ENCODE measurements at regions not wholly inside any gene's neighbourhood (a gene's known extent, or its start where the extent isn't known, plus 50 kb on each side); places are given as distances from the start of the nearest gene placed in this dataset.

GRCh38 chr4:28436191-28437080 lies 1575.8 kb downstream of the STIM2 start:
- no peak for DNase-seq (ENCODE audit: extremely low spot score, unreplicated experiment)
- no peak overlapping the region for H3K4me3 Mint-ChIP-seq (ENCODE audit: unreplicated experiment)
- no peak overlapping the region for H3K27ac Mint-ChIP-seq (ENCODE audit: unreplicated experiment)
- no peaks in the 10 kb centered on the region for H3K9me3 Mint-ChIP-seq (ENCODE audit: unreplicated experiment)
- H3K4me1 Mint-ChIP-seq (ENCODE audit: unreplicated experiment), result peaks cover 6% of the 10 kb centered on the region
- TF ChIP-seq, protein P1, sequence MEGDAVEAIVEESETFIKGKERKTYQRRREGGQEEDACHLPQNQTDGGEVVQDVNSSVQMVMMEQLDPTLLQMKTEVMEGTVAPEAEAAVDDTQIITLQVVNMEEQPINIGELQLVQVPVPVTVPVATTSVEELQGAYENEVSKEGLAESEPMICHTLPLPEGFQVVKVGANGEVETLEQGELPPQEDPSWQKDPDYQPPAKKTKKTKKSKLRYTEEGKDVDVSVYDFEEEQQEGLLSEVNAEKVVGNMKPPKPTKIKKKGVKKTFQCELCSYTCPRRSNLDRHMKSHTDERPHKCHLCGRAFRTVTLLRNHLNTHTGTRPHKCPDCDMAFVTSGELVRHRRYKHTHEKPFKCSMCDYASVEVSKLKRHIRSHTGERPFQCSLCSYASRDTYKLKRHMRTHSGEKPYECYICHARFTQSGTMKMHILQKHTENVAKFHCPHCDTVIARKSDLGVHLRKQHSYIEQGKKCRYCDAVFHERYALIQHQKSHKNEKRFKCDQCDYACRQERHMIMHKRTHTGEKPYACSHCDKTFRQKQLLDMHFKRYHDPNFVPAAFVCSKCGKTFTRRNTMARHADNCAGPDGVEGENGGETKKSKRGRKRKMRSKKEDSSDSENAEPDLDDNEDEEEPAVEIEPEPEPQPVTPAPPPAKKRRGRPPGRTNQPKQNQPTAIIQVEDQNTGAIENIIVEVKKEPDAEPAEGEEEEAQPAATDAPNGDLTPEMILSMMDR (IDR thresholded peaks at IDR 0.05), result no peak
- H3K27me3 Mint-ChIP-seq (ENCODE audit: unreplicated experiment), result no peaks in the 10 kb centered on the region
- H3K36me3 Mint-ChIP-seq (ENCODE audit: unreplicated experiment), result no peaks in the 10 kb centered on the region

DNA sequence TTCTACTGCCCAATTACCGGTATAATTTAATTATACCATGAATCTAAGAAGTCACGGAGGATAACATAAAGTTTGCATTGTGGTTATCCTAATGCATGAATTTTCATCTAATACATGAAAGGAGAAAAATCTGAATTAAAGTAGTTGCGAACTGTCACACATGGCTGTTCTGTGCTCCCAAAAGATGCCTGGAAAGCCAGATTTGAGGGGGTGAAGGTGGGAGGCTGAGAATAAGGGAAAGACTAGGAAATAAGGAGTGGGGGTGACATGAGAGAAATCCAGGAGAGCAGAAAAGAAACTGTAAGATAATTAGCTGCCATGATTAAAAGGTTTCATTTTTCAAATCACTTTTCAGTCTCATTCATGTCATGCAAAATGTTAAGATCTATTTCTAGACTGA lies 1582.7 kb downstream of the STIM2 start:
- Mint-ChIP-seq H3K9me3 (ENCODE audit: unreplicated experiment) (no peaks in the 10 kb centered on the region), H3K4me3 (ENCODE audit: unreplicated experiment) (no peak overlapping the region), H3K4me1 (ENCODE audit: unreplicated experiment) (no peaks in the 10 kb centered on the region), H3K36me3 (ENCODE audit: unreplicated experiment) (no peaks in the 10 kb centered on the region), H3K27ac (ENCODE audit: unreplicated experiment) (no peak overlapping the region), H3K27me3 (ENCODE audit: unreplicated experiment) (no peaks in the 10 kb centered on the region)
- TF ChIP-seq, protein P1 (IDR thresholded peaks at IDR 0.05), result no peak
- no peak for DNase-seq (ENCODE audit: extremely low spot score, unreplicated experiment)

DNA sequence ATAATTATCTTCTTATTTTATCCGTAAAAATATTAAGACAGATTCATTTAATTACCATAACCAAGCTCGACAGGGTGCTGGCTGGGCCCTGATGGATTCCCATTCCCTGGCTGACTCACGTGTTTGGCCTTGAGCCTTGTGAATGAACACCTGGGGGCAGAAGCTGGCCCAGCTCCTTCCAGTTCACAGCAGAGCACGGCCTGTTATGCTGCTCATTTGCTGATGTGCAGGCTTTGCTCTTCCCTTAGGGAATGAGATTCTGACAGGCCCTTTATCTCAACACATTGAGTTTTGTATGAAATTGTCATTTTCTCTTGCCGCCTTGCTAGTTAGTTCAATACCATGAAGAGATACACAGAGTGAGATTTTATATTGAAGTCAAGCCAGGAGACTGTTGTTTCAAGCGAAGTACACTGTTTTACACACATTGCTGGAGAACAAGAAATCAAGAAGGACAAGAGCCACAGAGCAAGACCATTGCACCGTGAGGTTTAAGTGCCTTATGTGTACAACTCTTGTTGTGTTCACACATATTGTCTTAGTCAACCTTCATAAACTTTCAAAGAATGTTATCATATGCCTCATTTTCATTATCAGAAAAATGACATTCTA lies 1583.3 kb downstream of the STIM2 start:
- Mint-ChIP-seq H3K9me3 (ENCODE audit: unreplicated experiment) (no peaks in the 10 kb centered on the region), H3K27ac (ENCODE audit: unreplicated experiment) (no peak overlapping the region), H3K36me3 (ENCODE audit: unreplicated experiment) (no peaks in the 10 kb centered on the region), H3K27me3 (ENCODE audit: unreplicated experiment) (no peaks in the 10 kb centered on the region), H3K4me3 (ENCODE audit: unreplicated experiment) (no peak overlapping the region), H3K4me1 (ENCODE audit: unreplicated experiment) (no peaks in the 10 kb centered on the region)
- DNase-seq (ENCODE audit: extremely low spot score, unreplicated experiment), result no peak
- TF ChIP-seq, protein P1 (IDR thresholded peaks at IDR 0.05), result no peak

DNA sequence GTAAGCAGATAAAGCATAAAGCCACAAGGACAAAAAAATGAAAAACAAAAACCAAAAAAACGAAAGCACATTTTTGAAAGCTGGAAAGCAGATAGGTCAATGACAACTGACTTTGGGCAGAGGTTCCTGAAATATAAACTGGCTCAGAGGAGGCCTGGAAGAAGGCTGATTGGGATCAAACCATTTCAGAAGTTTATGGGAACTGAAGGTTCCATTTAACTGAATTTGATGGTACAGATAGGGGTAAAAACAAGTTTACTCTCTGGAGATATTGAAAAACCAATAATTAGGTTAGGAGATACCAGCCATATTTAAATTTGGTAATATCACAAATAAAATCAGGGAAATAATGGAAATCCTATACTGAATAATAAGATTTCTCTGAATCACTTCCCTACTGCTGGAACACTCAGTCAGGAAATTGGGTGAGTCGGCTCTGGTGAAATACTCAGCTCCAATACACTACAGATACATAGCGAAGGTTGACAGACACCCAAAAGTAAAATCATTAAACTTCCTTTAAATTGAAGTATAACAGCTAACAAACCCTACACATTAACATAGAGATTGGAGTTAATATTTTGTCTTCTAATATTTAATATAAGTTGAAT lies 1584.3 kb downstream of the STIM2 start:
- DNase-seq (ENCODE audit: extremely low spot score, unreplicated experiment), result no peak
- Mint-ChIP-seq H3K4me1 (ENCODE audit: unreplicated experiment) (peaks cover 4% of the 10 kb centered on the region), H3K4me3 (ENCODE audit: unreplicated experiment) (no peak overlapping the region), H3K27ac (ENCODE audit: unreplicated experiment) (no peak overlapping the region), H3K36me3 (ENCODE audit: unreplicated experiment) (no peaks in the 10 kb centered on the region), H3K27me3 (ENCODE audit: unreplicated experiment) (no peaks in the 10 kb centered on the region), H3K9me3 (ENCODE audit: unreplicated experiment) (no peaks in the 10 kb centered on the region)
- TF ChIP-seq, protein P1 (IDR thresholded peaks at IDR 0.05), result no peak

GRCh38 chr4:28449085-28449484 lies 1588.4 kb downstream of the STIM2 start:
- DNase-seq (ENCODE audit: extremely low spot score, unreplicated experiment), result no peak
- Mint-ChIP-seq H3K9me3 (ENCODE audit: unreplicated experiment) (peaks cover 3% of the 10 kb centered on the region), H3K27me3 (ENCODE audit: unreplicated experiment) (no peaks in the 10 kb centered on the region), H3K4me1 (ENCODE audit: unreplicated experiment) (peaks cover 4% of the 10 kb centered on the region), H3K27ac (ENCODE audit: unreplicated experiment) (no peak overlapping the region), H3K4me3 (ENCODE audit: unreplicated experiment) (no peak overlapping the region), H3K36me3 (ENCODE audit: unreplicated experiment) (no peaks in the 10 kb centered on the region)
- TF ChIP-seq, protein P1 (IDR thresholded peaks at IDR 0.05), result no peak

Measured in osteocyte (in vitro differentiated cells).